ENCODE measurements at regions not wholly inside any gene's neighbourhood (a gene's known extent, or its start where the extent isn't known, plus 50 kb on each side); places are given as distances from the start of the nearest gene placed in this dataset.

- Mint-ChIP-seq H3K27me3 (ENCODE audit: unreplicated experiment) (peaks cover 1% of the 10 kb centered on the region), H3K4me1 (ENCODE audit: low read depth, unreplicated experiment) (peaks cover 19% of the 10 kb centered on the region), H3K9me3 (ENCODE audit: unreplicated experiment) (peaks cover 9% of the 10 kb centered on the region), H3K27ac (ENCODE audit: unreplicated experiment) (peak overlapping the region; percentile 97), H3K4me3 (ENCODE audit: unreplicated experiment) (peak overlapping the region; percentile 93), H3K36me3 (ENCODE audit: unreplicated experiment) (no peaks in the 10 kb centered on the region)
- no peak for TF ChIP-seq CTCF (IDR thresholded peaks at IDR 0.05; ENCODE audit: partially characterized antibody, unreplicated experiment)
- no peak for DNase-seq
Observed at GRCh38 chr2:182521453-182522404, 94.9 kb upstream of the PDE1A start.

DNA sequence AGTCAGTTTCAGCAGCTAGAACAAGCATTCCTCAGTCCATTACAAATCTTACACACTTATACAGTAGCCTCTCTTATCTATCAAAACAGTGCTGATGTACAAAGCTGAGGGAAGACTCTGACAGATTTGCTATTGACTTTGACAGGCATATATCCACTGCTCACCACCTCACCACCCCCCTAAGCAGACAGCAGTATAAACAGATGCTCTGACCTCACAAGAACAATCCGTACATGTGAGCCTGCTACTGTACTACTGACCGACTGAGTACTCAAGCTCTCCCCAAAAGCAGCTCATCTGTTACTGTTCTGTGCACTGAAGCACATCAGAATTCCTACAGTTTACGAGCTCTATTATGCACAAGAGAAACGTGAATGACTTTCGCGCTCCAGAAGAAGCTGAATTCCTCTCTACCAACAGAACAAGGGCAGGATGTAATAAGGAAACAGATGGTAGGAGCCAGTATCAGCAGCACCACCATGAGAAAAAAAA is 95.6 kb upstream of the PDE1A start:
- peak overlapping the region; percentile 97 for H3K27ac Mint-ChIP-seq (ENCODE audit: unreplicated experiment)
- H3K36me3 Mint-ChIP-seq (ENCODE audit: unreplicated experiment) = no peaks in the 10 kb centered on the region
- H3K4me3 Mint-ChIP-seq (ENCODE audit: unreplicated experiment) = peak overlapping the region; percentile 93
- peaks cover 1% of the 10 kb centered on the region for H3K27me3 Mint-ChIP-seq (ENCODE audit: unreplicated experiment)
- DNase-seq = no peak
- peaks cover 19% of the 10 kb centered on the region for H3K4me1 Mint-ChIP-seq (ENCODE audit: low read depth, unreplicated experiment)
- TF ChIP-seq CTCF (IDR thresholded peaks at IDR 0.05; ENCODE audit: partially characterized antibody, unreplicated experiment) = no peak
- H3K9me3 Mint-ChIP-seq (ENCODE audit: unreplicated experiment) = peaks cover 9% of the 10 kb centered on the region

- no peaks in the 10 kb centered on the region for H3K36me3 Mint-ChIP-seq (ENCODE audit: unreplicated experiment)
- TF ChIP-seq CTCF (IDR thresholded peaks at IDR 0.05; ENCODE audit: partially characterized antibody, unreplicated experiment) = no peak
- H3K9me3 Mint-ChIP-seq (ENCODE audit: unreplicated experiment) = peaks cover 9% of the 10 kb centered on the region
- DNase-seq = no peak
- peaks cover 1% of the 10 kb centered on the region for H3K27me3 Mint-ChIP-seq (ENCODE audit: unreplicated experiment)
- peaks cover 19% of the 10 kb centered on the region for H3K4me1 Mint-ChIP-seq (ENCODE audit: low read depth, unreplicated experiment)
- peak overlapping the region; percentile 93 for H3K4me3 Mint-ChIP-seq (ENCODE audit: unreplicated experiment)
- peak overlapping the region; percentile 97 for H3K27ac Mint-ChIP-seq (ENCODE audit: unreplicated experiment)
Observed at GRCh38 chr2:182522972-182523473, 96.2 kb upstream of the PDE1A start.

DNA sequence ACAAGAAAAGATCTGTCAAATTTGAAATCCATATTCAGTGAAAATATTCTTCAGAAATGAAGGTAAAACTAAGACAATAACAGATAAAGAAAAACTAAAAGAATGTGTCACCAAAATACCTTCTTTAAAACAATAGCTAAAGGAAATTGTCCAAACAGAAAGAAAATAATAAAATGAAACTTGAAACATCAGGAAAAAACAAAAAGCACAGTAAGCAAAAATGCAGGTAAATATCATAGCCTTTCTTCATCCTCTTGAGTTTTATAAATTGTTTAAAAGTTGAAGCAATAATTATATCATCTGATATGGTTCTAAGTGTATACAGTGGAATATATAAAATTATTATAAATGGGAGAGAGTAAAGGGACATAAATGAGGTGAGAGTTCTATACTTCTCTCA is 103.8 kb upstream of the PDE1A start:
- Mint-ChIP-seq H3K36me3 (ENCODE audit: unreplicated experiment) (no peaks in the 10 kb centered on the region), H3K27ac (ENCODE audit: unreplicated experiment) (no peak overlapping the region), H3K27me3 (ENCODE audit: unreplicated experiment) (no peaks in the 10 kb centered on the region), H3K4me1 (ENCODE audit: low read depth, unreplicated experiment) (no peaks in the 10 kb centered on the region), H3K9me3 (ENCODE audit: unreplicated experiment) (no peaks in the 10 kb centered on the region), H3K4me3 (ENCODE audit: unreplicated experiment) (no peak overlapping the region)
- no peak for TF ChIP-seq CTCF (IDR thresholded peaks at IDR 0.05; ENCODE audit: partially characterized antibody, unreplicated experiment)
- no peak for DNase-seq

DNA sequence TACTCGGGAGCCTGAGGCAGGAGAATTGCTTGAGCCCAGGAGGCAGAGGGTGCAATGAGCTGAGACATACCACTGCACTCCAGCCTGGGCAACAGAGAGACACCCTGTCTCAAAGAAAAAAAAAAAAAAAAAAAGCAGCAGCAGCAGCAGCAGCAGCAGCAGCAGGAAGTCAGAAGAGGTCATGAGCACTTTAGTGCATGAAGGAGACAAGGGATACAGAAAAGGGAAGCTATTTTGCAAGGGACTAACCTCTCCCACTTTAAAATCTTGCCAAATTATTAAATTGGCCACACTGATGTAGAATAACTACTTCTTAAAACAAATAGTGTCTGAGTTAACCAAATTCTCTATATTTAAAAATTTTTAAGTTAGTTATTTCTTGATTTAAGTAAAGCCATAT is 113.4 kb upstream of the PDE1A start:
- Mint-ChIP-seq H3K4me1 (ENCODE audit: low read depth, unreplicated experiment) (no peaks in the 10 kb centered on the region), H3K27ac (ENCODE audit: unreplicated experiment) (no peak overlapping the region)

More for the DNA sequence above, 113.4 kb upstream of the PDE1A start:
- no peak for DNase-seq
- no peaks in the 10 kb centered on the region for H3K36me3 Mint-ChIP-seq (ENCODE audit: unreplicated experiment)
- no peak overlapping the region for H3K4me3 Mint-ChIP-seq (ENCODE audit: unreplicated experiment)
- TF ChIP-seq CTCF (IDR thresholded peaks at IDR 0.05; ENCODE audit: partially characterized antibody, unreplicated experiment) = no peak
- H3K9me3 Mint-ChIP-seq (ENCODE audit: unreplicated experiment) = no peaks in the 10 kb centered on the region
- no peaks in the 10 kb centered on the region for H3K27me3 Mint-ChIP-seq (ENCODE audit: unreplicated experiment)
